Esophagus squamous epithelium (tissue), 5 donors: ENCODE measurements at regions not wholly inside any gene's neighbourhood (a gene's known extent, or its start where the extent isn't known, plus 50 kb on each side); places are given as distances from the start of the nearest gene placed in this dataset.
A peak's percentile ranks its signal among the peaks of the same experiment; 100 is the strongest.

ENCODE experiments used
- DNase-seq: peaks from one replicate; lab custom pipeline; 2025; lab: John Stamatoyannopoulos, UW
- H3K27ac ChIP-seq, 4 donors: fragments of 200-600 bp; sonication (generic); one replicate each; pipeline ENCODE4 v1.5.1; 2016 to 2019; ENCODE audit warnings: mild to moderate bottlenecking in 1 of 4
- H3K27me3 ChIP-seq, 4 donors: fragments of 200-600 bp; sonication (generic); 1 replicate in 3 of 4; 2 replicates in 1 of 4; pipeline versions ENCODE4 v1.5.1 to v1.6.0; 2017 to 2021; ENCODE audit warnings: antibody characterized with exemption in 1 of 4
- H3K36me3 ChIP-seq, 3 donors: fragments of 200-600 bp; sonication (generic); one replicate each; pipeline ENCODE4 v1.5.1; 2016 to 2019
- H3K4me1 ChIP-seq, 3 donors: fragments of 200-600 bp; sonication (generic); one replicate each; pipeline ENCODE4 v1.5.1; 2017 to 2019
- H3K4me3 ChIP-seq, 4 donors: fragments of 200-600 bp; sonication (generic); 1 replicate in 3 of 4; 2 replicates in 1 of 4; pipeline ENCODE4 v1.5.1; 2016 to 2019; ENCODE audit warnings: mild to moderate bottlenecking in 2 of 4, moderate library complexity in 1 of 4
- H3K9me3 ChIP-seq, 3 donors: fragments of 200-600 bp; sonication (generic); one replicate each; pipeline ENCODE4 v1.5.1; 2016 to 2019
- CTCF ChIP-seq, 6 experiments: fragments of 450-650 bp in 4 of 6; fragments of 200-600 bp in 2 of 6; sonication (generic) in 2 of 6; IDR thresholded peaks; one replicate each; pipeline ENCODE4 v1.5.1; 2016 to 2019; ENCODE audit warnings: antibody characterized with exemption in 6 of 6, mild to moderate bottlenecking in 4 of 6, moderate library complexity in 4 of 6
- POLR2A ChIP-seq, 4 donors: fragments of 450-650 bp; IDR thresholded peaks; one replicate each; pipeline ENCODE4 v1.6.1; 2017; ENCODE audit warnings: antibody characterized with exemption in 4 of 4, mild to moderate bottlenecking in 4 of 4, moderate library complexity in 3 of 4
- WGBS, 2 donors: methylation state at CpG; one replicate each; pipeline ENCODE4 v1.1.5; 2018; 5-methylcytosine and 5-hydroxymethylcytosine counted together
- intact Hi-C: fragments of 100-400 bp; cut with DNase I; formaldehyde crosslinking; loops from one replicate; pipeline ENCODE4 v1.15.0; 2022
- donor health status: DM: yes; HTN: yes; CAD: no.

- Histone ChIP-seq H3K9me3 (peaks cover 0 to 4% (median 0%) of the 10 kb centered on the region in 3 donors), H3K27me3 (peaks cover 0 to 57% (median 0%) of the 10 kb centered on the region in 4 donors), H3K36me3 (no peaks in the 10 kb centered on the region), H3K4me1 (no peaks in the 10 kb centered on the region), H3K27ac (no peak overlapping the region), H3K4me3 (peak overlapping the region in 1 of 4 donors; percentile 35)
- TF ChIP-seq CTCF (IDR thresholded peaks at IDR 0.05) (no peak), POLR2A (IDR thresholded peaks at IDR 0.05) (no peak)
- WGBS, 2 donors = 27% methylated on average over 6 of the region's 60 CpGs; no CpG with 5 or more reads in 1 of the 2 donors
- intact Hi-C loops = no loop called here
- DNase-seq = no peak
Observed at GRCh38 chr20:60087563-60088105, 129.4 kb downstream of the CDH26 start.

- TF ChIP-seq POLR2A (IDR thresholded peaks at IDR 0.05) (no peak), CTCF (IDR thresholded peaks at IDR 0.05) (no peak)
- DNase-seq = no peak
- Histone ChIP-seq H3K27me3 (peaks cover 0 to 57% (median 0%) of the 10 kb centered on the region in 4 donors), H3K9me3 (peaks cover 0 to 6% (median 0%) of the 10 kb centered on the region in 3 donors), H3K4me1 (no peaks in the 10 kb centered on the region), H3K27ac (no peak overlapping the region), H3K4me3 (no peak overlapping the region), H3K36me3 (no peaks in the 10 kb centered on the region)
- intact Hi-C loops = no loop called here
- WGBS, 2 donors = 78 to 90% methylated on average over 4 to 9 of the region's 10 CpGs
Observed at GRCh38 chr20:60088236-60088635, 130.0 kb downstream of the CDH26 start.

- Histone ChIP-seq H3K4me3 (no peak overlapping the region), H3K9me3 (peaks cover 0 to 6% (median 0%) of the 10 kb centered on the region in 3 donors), H3K36me3 (no peaks in the 10 kb centered on the region), H3K27me3 (peaks cover 0 to 48% (median 0%) of the 10 kb centered on the region in 4 donors), H3K4me1 (no peaks in the 10 kb centered on the region), H3K27ac (no peak overlapping the region)
- no peak for DNase-seq
- intact Hi-C loops = no loop called here
- TF ChIP-seq POLR2A (IDR thresholded peaks at IDR 0.05) = no peak
- no peak for TF ChIP-seq CTCF (IDR thresholded peaks at IDR 0.05)
- WGBS, 2 donors = 44 to 80% methylated on average over 3 to 4 of the region's 4 CpGs
Observed at GRCh38 chr20:60090631-60091030, 132.4 kb downstream of the CDH26 start.

GRCh38 chr20:60091305-60091704, 133.1 kb downstream of the CDH26 start:
- WGBS, 2 donors = 76 to 86% methylated on average over 3 to 4 of the region's 5 CpGs
- TF ChIP-seq CTCF (IDR thresholded peaks at IDR 0.05) (no peak), POLR2A (IDR thresholded peaks at IDR 0.05) (no peak)
- peaks cover 0 to 41% (median 0%) of the 10 kb centered on the region in 4 donors for H3K27me3 ChIP-seq
- no peak for DNase-seq
- intact Hi-C loops = no loop called here
- H3K4me1 ChIP-seq = no peaks in the 10 kb centered on the region
- peaks cover 0 to 6% (median 0%) of the 10 kb centered on the region in 3 donors for H3K9me3 ChIP-seq
- H3K36me3 ChIP-seq = no peaks in the 10 kb centered on the region
- H3K27ac ChIP-seq = no peak overlapping the region
- H3K4me3 ChIP-seq = no peak overlapping the region

- TF ChIP-seq CTCF (IDR thresholded peaks at IDR 0.05) (no peak), POLR2A (IDR thresholded peaks at IDR 0.05) (no peak)
- Histone ChIP-seq H3K4me1 (no peaks in the 10 kb centered on the region), H3K27me3 (peaks cover 0 to 36% (median 0%) of the 10 kb centered on the region in 4 donors), H3K9me3 (peaks cover 0 to 6% (median 0%) of the 10 kb centered on the region in 3 donors), H3K27ac (no peak overlapping the region), H3K36me3 (no peaks in the 10 kb centered on the region), H3K4me3 (no peak overlapping the region)
- DNase-seq = no peak
- intact Hi-C loops = no loop called here
- WGBS, 2 donors = 67 to 83% methylated on average over 1 of the region's 1 CpG
Observed at GRCh38 chr20:60091861-60092260, 133.6 kb downstream of the CDH26 start.
